Adrenal gland (tissue), 9 donors: ENCODE measurements at regions not wholly inside any gene's neighbourhood (a gene's known extent, or its start where the extent isn't known, plus 50 kb on each side); places are given as distances from the start of the nearest gene placed in this dataset.

Source experiments
- DNase-seq, 7 donors: peaks; one replicate each; pipeline ENCODE4 v3.0.0-alpha.2; 2019 to 2020
- H3K27ac ChIP-seq, 5 donors: fragments of 200-600 bp; sonication (generic) in 4 of 5; 1 replicate in 3 of 5; 2 replicates in 2 of 5; pipeline versions ENCODE4 v1.5.1 to v1.8.0; 2016 to 2020; ENCODE audit warnings: mild to moderate bottlenecking in 1 of 5
- H3K27me3 ChIP-seq: fragments of 200-600 bp; 2 replicates; pipeline ENCODE4 v1.8.0; 2021
- H3K36me3 ChIP-seq, 2 donors: fragments of 200-600 bp; replicated peaks in 1 of 2; 1 replicate in 1 of 2; 2 replicates in 1 of 2; pipeline versions ENCODE4 v1.5.1 to v1.8.0; 2018 to 2022
- H3K4me1 ChIP-seq, 2 donors: fragments of 200-600 bp; replicated peaks in 1 of 2; 1 replicate in 1 of 2; 2 replicates in 1 of 2; pipeline versions ENCODE4 v1.5.1 to v1.8.0; 2018 to 2021
- H3K4me3 ChIP-seq, 4 donors: fragments of 200-600 bp; sonication (generic) in 3 of 4; one replicate each; pipeline ENCODE4 v1.5.1; 2016 to 2018
- H3K9me3 ChIP-seq, 3 donors: fragments of 200-600 bp; sonication (generic) in 1 of 3; replicated peaks in 1 of 3; 1 replicate in 2 of 3; 2 replicates in 1 of 3; pipeline versions ENCODE4 v1.5.1 to v1.8.0; 2016 to 2021
- CTCF ChIP-seq, 6 experiments: fragments of 450-650 bp in 4 of 6; fragments of 200-600 bp in 2 of 6; sonication (generic) in 1 of 6; IDR thresholded peaks; 1 replicate in 5 of 6; 2 replicates in 1 of 6; pipeline versions ENCODE4 v1.5.1 to v1.8.0; 2016 to 2021; ENCODE audit warnings: antibody characterized with exemption in 6 of 6, mild to moderate bottlenecking in 2 of 6, moderate library complexity in 1 of 6
- POLR2A ChIP-seq, 2 donors: fragments of 450-650 bp; IDR thresholded peaks; one replicate each; pipeline ENCODE4 v1.6.1; 2017; ENCODE audit warnings: antibody characterized with exemption in 2 of 2, mild to moderate bottlenecking in 2 of 2, moderate library complexity in 1 of 2
- WGBS, 4 donors: extraction: QIAGEN DNeasy Blood & Tissue Kit in 2 of 4; methylation state at CpG; one replicate each; pipeline versions ENCODE4 v1.1.5 to v1.1.7; 2013 to 2017; 5-methylcytosine and 5-hydroxymethylcytosine counted together
- intact Hi-C, 2 donors: fragments of 100-400 bp; cut with DNase I; formaldehyde crosslinking; loops; one replicate each; pipeline versions ENCODE4 v1.14.1 to v1.15.0; 2022 to 2023
- donor health status: healthy with polysubstance abuse.
- donor health status: Bipolar disorder and iron deficiency.
- donor health status: DM: yes; HTN: yes; CAD: no.
- donor health status: DM: no; HTN: no; CAD: no.
- donor health status: DM: no; HTN: no; CAD: no.

GRCh38 chr13:107091861-107092260, 523.9 kb upstream of the ARGLU1 start:
- Histone ChIP-seq H3K4me3 (no peak overlapping the region), H3K36me3 (no peaks in the 10 kb centered on the region), H3K9me3 (no peaks in the 10 kb centered on the region), H3K27ac (no peak overlapping the region), H3K4me1 (no peaks in the 10 kb centered on the region), H3K27me3 (no peaks in the 10 kb centered on the region)
- intact Hi-C loops = no loop called here
- TF ChIP-seq CTCF (IDR thresholded peaks at IDR 0.05) (no peak), POLR2A (IDR thresholded peaks at IDR 0.05) (no peak)
- DNase-seq = no peak
- WGBS, 4 donors = 57 to 65% (median 61%) methylated on average over 1 of the region's 1 CpG

- Histone ChIP-seq H3K36me3 (no peaks in the 10 kb centered on the region), H3K9me3 (no peaks in the 10 kb centered on the region), H3K4me3 (no peak overlapping the region), H3K27ac (no peak overlapping the region), H3K27me3 (no peaks in the 10 kb centered on the region), H3K4me1 (no peaks in the 10 kb centered on the region)
- no peak for DNase-seq
- 51 to 66% (median 62%) methylated on average over 2 of the region's 2 CpGs for WGBS, 4 donors
- intact Hi-C loops = no loop called here
- TF ChIP-seq CTCF (IDR thresholded peaks at IDR 0.05) (no peak), POLR2A (IDR thresholded peaks at IDR 0.05) (no peak)
Observed at GRCh38 chr13:107091428-107091827, 523.5 kb upstream of the ARGLU1 start.

- H3K27ac ChIP-seq = no peak overlapping the region
- WGBS, 4 donors = 68 to 81% (median 77%) methylated on average over 1 of the region's 1 CpG
- no peak overlapping the region for H3K4me3 ChIP-seq
- no peaks in the 10 kb centered on the region for H3K4me1 ChIP-seq
- intact Hi-C loops = no loop called here
- no peak for DNase-seq
- no peaks in the 10 kb centered on the region for H3K36me3 ChIP-seq
- H3K9me3 ChIP-seq = no peaks in the 10 kb centered on the region
- TF ChIP-seq POLR2A (IDR thresholded peaks at IDR 0.05) (no peak), CTCF (IDR thresholded peaks at IDR 0.05) (no peak)
- H3K27me3 ChIP-seq = no peaks in the 10 kb centered on the region
Observed at GRCh38 chr13:107088061-107088460, 520.1 kb upstream of the ARGLU1 start.

GRCh38 chr13:107079423-107080049, 511.6 kb upstream of the ARGLU1 start:
- 36 to 71% (median 46%) methylated on average over 1 of the region's 1 CpG for WGBS, 4 donors
- no peaks in the 10 kb centered on the region for H3K27me3 ChIP-seq
- no peak overlapping the region for H3K27ac ChIP-seq
- intact Hi-C loops = no loop called here
- no peaks in the 10 kb centered on the region for H3K36me3 ChIP-seq
- TF ChIP-seq CTCF (IDR thresholded peaks at IDR 0.05) = no peak
- no peak for TF ChIP-seq POLR2A (IDR thresholded peaks at IDR 0.05)
- no peaks in the 10 kb centered on the region for H3K4me1 ChIP-seq
- H3K9me3 ChIP-seq = no peaks in the 10 kb centered on the region
- no peak for DNase-seq
- H3K4me3 ChIP-seq = no peak overlapping the region
